ENCODE measurements at regions not wholly inside any gene's neighbourhood (a gene's known extent, or its start where the extent isn't known, plus 50 kb on each side); places are given as distances from the start of the nearest gene placed in this dataset.

- no peaks in the 10 kb centered on the region for H3K9me3 ChIP-seq (ENCODE audit: low read length)
- no peak overlapping the region for H3K27ac Mint-ChIP-seq
- CTCF ChIA-PET: no interaction called here
Observed at GRCh38 chr3:21273259-21274025, 477.6 kb downstream of the ZNF385D start.

GRCh38 chr3:21271606-21272016 lies 479.4 kb downstream of the ZNF385D start:
- Histone ChIP-seq H3K36me3 (ENCODE audit: insufficient read depth, low read length) (no peaks in the 10 kb centered on the region), H3K9me3 (ENCODE audit: low read length) (no peaks in the 10 kb centered on the region), H3K4me3 (ENCODE audit: low read length) (no peak overlapping the region), H3K27me3 (ENCODE audit: insufficient read depth, low read length, poor library complexity, severe bottlenecking) (no peaks in the 10 kb centered on the region), H3K4me1 (ENCODE audit: insufficient read depth, low read length) (no peaks in the 10 kb centered on the region), H3K27ac (ENCODE audit: low read depth, low read length) (no peak overlapping the region)
- Mint-ChIP-seq H3K27ac (no peak overlapping the region), H3K27me3 (no peaks in the 10 kb centered on the region), H3K9me3 (peaks cover 2 to 32% (median 8%) of the 10 kb centered on the region in 5 donors), H3K36me3 (no peaks in the 10 kb centered on the region), H3K4me1 (no peaks in the 10 kb centered on the region), H3K4me3 (no peak overlapping the region)
- CTCF ChIA-PET: interaction anchor here (1.2 kb wide), 1 partner anchor 9 kb away, joined by 3 read pairs; no protein-coding TSS in a partner anchor
- DNase-seq: no peak
- POLR2A ChIA-PET: no interaction called here

More at GRCh38 chr3:21273259-21274025, 477.6 kb downstream of the ZNF385D start:
- Mint-ChIP-seq H3K36me3 (no peaks in the 10 kb centered on the region), H3K4me1 (no peaks in the 10 kb centered on the region), H3K9me3 (peaks cover 0 to 23% (median 2%) of the 10 kb centered on the region in 5 donors), H3K27me3 (no peaks in the 10 kb centered on the region), H3K4me3 (no peak overlapping the region)
- H3K4me3 ChIP-seq (ENCODE audit: low read length): no peak overlapping the region
- DNase-seq: no peak
- POLR2A ChIA-PET: no interaction called here
- H3K36me3 ChIP-seq (ENCODE audit: insufficient read depth, low read length): no peaks in the 10 kb centered on the region
- H3K27me3 ChIP-seq (ENCODE audit: insufficient read depth, low read length, poor library complexity, severe bottlenecking): no peaks in the 10 kb centered on the region
- no peak overlapping the region for H3K27ac ChIP-seq (ENCODE audit: low read depth, low read length)
- H3K4me1 ChIP-seq (ENCODE audit: insufficient read depth, low read length): no peaks in the 10 kb centered on the region

GRCh38 chr3:21269882-21270281 lies 481.1 kb downstream of the ZNF385D start:
- H3K4me3 ChIP-seq (ENCODE audit: low read length): no peak overlapping the region
- H3K27ac ChIP-seq (ENCODE audit: low read depth, low read length): no peak overlapping the region
- CTCF ChIA-PET: no interaction called here
- Mint-ChIP-seq H3K4me3 (no peak overlapping the region), H3K27ac (no peak overlapping the region), H3K27me3 (no peaks in the 10 kb centered on the region), H3K9me3 (peaks cover 0 to 34% (median 8%) of the 10 kb centered on the region in 5 donors), H3K4me1 (no peaks in the 10 kb centered on the region), H3K36me3 (no peaks in the 10 kb centered on the region)
- no peaks in the 10 kb centered on the region for H3K27me3 ChIP-seq (ENCODE audit: insufficient read depth, low read length, poor library complexity, severe bottlenecking)
- no peak for DNase-seq
- H3K36me3 ChIP-seq (ENCODE audit: insufficient read depth, low read length): no peaks in the 10 kb centered on the region
- H3K9me3 ChIP-seq (ENCODE audit: low read length): no peaks in the 10 kb centered on the region
- POLR2A ChIA-PET: no interaction called here
- no peaks in the 10 kb centered on the region for H3K4me1 ChIP-seq (ENCODE audit: insufficient read depth, low read length)

GRCh38 chr3:21260507-21260906 lies 490.5 kb downstream of the ZNF385D start:
- H3K27me3 Mint-ChIP-seq: no peaks in the 10 kb centered on the region
- Histone ChIP-seq H3K27ac (ENCODE audit: low read depth, low read length) (no peak overlapping the region), H3K27me3 (ENCODE audit: insufficient read depth, low read length, poor library complexity, severe bottlenecking) (no peaks in the 10 kb centered on the region), H3K36me3 (ENCODE audit: insufficient read depth, low read length) (no peaks in the 10 kb centered on the region), H3K9me3 (ENCODE audit: low read length) (no peaks in the 10 kb centered on the region), H3K4me3 (ENCODE audit: low read length) (no peak overlapping the region), H3K4me1 (ENCODE audit: insufficient read depth, low read length) (no peaks in the 10 kb centered on the region)
- H3K4me3 Mint-ChIP-seq: no peak overlapping the region
- peaks cover 0 to 22% (median 4%) of the 10 kb centered on the region in 5 donors for H3K9me3 Mint-ChIP-seq
- H3K4me1 Mint-ChIP-seq: no peaks in the 10 kb centered on the region
- ChIA-PET CTCF (no interaction called here), POLR2A (no interaction called here)
- no peaks in the 10 kb centered on the region for H3K36me3 Mint-ChIP-seq
- H3K27ac Mint-ChIP-seq: no peak overlapping the region
- no peak for DNase-seq

GRCh38 chr3:21259896-21260295 lies 491.1 kb downstream of the ZNF385D start:
- peaks cover 0 to 20% (median 5%) of the 10 kb centered on the region in 5 donors for H3K9me3 Mint-ChIP-seq
- Histone ChIP-seq H3K36me3 (ENCODE audit: insufficient read depth, low read length) (no peaks in the 10 kb centered on the region), H3K9me3 (ENCODE audit: low read length) (no peaks in the 10 kb centered on the region), H3K4me1 (ENCODE audit: insufficient read depth, low read length) (no peaks in the 10 kb centered on the region), H3K27me3 (ENCODE audit: insufficient read depth, low read length, poor library complexity, severe bottlenecking) (no peaks in the 10 kb centered on the region), H3K27ac (ENCODE audit: low read depth, low read length) (no peak overlapping the region), H3K4me3 (ENCODE audit: low read length) (no peak overlapping the region)
- no peak overlapping the region for H3K27ac Mint-ChIP-seq
- no peaks in the 10 kb centered on the region for H3K27me3 Mint-ChIP-seq
- POLR2A ChIA-PET: no interaction called here
- no peaks in the 10 kb centered on the region for H3K4me1 Mint-ChIP-seq
- H3K36me3 Mint-ChIP-seq: no peaks in the 10 kb centered on the region
- DNase-seq: no peak
- no peak overlapping the region for H3K4me3 Mint-ChIP-seq
- CTCF ChIA-PET: no interaction called here

GRCh38 chr3:21256932-21257331 lies 494.1 kb downstream of the ZNF385D start:
- Histone ChIP-seq H3K4me1 (ENCODE audit: insufficient read depth, low read length) (no peaks in the 10 kb centered on the region), H3K36me3 (ENCODE audit: insufficient read depth, low read length) (no peaks in the 10 kb centered on the region), H3K27ac (ENCODE audit: low read depth, low read length) (no peak overlapping the region), H3K9me3 (ENCODE audit: low read length) (no peaks in the 10 kb centered on the region), H3K4me3 (ENCODE audit: low read length) (no peak overlapping the region), H3K27me3 (ENCODE audit: insufficient read depth, low read length, poor library complexity, severe bottlenecking) (no peaks in the 10 kb centered on the region)
- Mint-ChIP-seq H3K27ac (no peak overlapping the region), H3K36me3 (no peaks in the 10 kb centered on the region), H3K4me3 (no peak overlapping the region), H3K27me3 (no peaks in the 10 kb centered on the region), H3K4me1 (no peaks in the 10 kb centered on the region), H3K9me3 (peaks cover 0 to 12% (median 5%) of the 10 kb centered on the region in 5 donors)
- DNase-seq: no peak
- POLR2A ChIA-PET: no interaction called here
- CTCF ChIA-PET: no interaction called here

- Mint-ChIP-seq H3K27ac (no peak overlapping the region), H3K4me3 (no peak overlapping the region), H3K27me3 (no peaks in the 10 kb centered on the region), H3K4me1 (no peaks in the 10 kb centered on the region), H3K36me3 (no peaks in the 10 kb centered on the region), H3K9me3 (peaks cover 0 to 9% (median 3%) of the 10 kb centered on the region in 5 donors)
- Histone ChIP-seq H3K36me3 (ENCODE audit: insufficient read depth, low read length) (no peaks in the 10 kb centered on the region), H3K27ac (ENCODE audit: low read depth, low read length) (no peak overlapping the region), H3K27me3 (ENCODE audit: insufficient read depth, low read length, poor library complexity, severe bottlenecking) (no peaks in the 10 kb centered on the region), H3K9me3 (ENCODE audit: low read length) (no peaks in the 10 kb centered on the region), H3K4me3 (ENCODE audit: low read length) (no peak overlapping the region), H3K4me1 (ENCODE audit: insufficient read depth, low read length) (no peaks in the 10 kb centered on the region)
- no peak for DNase-seq
- POLR2A ChIA-PET: no interaction called here
- CTCF ChIA-PET: no interaction called here
Observed at GRCh38 chr3:21238661-21239060, 512.3 kb downstream of the ZNF385D start.

GRCh38 chr3:21237638-21238037 lies 513.4 kb downstream of the ZNF385D start:
- Mint-ChIP-seq H3K27me3 (no peaks in the 10 kb centered on the region), H3K9me3 (peaks cover 0 to 10% (median 4%) of the 10 kb centered on the region in 5 donors), H3K36me3 (no peaks in the 10 kb centered on the region), H3K4me1 (no peaks in the 10 kb centered on the region), H3K4me3 (no peak overlapping the region), H3K27ac (no peak overlapping the region)
- Histone ChIP-seq H3K9me3 (ENCODE audit: low read length) (no peaks in the 10 kb centered on the region), H3K27me3 (ENCODE audit: insufficient read depth, low read length, poor library complexity, severe bottlenecking) (no peaks in the 10 kb centered on the region), H3K4me1 (ENCODE audit: insufficient read depth, low read length) (no peaks in the 10 kb centered on the region), H3K27ac (ENCODE audit: low read depth, low read length) (no peak overlapping the region), H3K4me3 (ENCODE audit: low read length) (no peak overlapping the region), H3K36me3 (ENCODE audit: insufficient read depth, low read length) (no peaks in the 10 kb centered on the region)
- DNase-seq: no peak
- POLR2A ChIA-PET: no interaction called here
- CTCF ChIA-PET: no interaction called here
